ENCODE measurements at regions not wholly inside any gene's neighbourhood (a gene's known extent, or its start where the extent isn't known, plus 50 kb on each side); places are given as distances from the start of the nearest gene placed in this dataset.
"Not testable (repeated sequence)": the region's sequence is repeated elsewhere in the genome, so short reads cannot be mapped to it uniquely, and the experiment has no call there.

DNA sequence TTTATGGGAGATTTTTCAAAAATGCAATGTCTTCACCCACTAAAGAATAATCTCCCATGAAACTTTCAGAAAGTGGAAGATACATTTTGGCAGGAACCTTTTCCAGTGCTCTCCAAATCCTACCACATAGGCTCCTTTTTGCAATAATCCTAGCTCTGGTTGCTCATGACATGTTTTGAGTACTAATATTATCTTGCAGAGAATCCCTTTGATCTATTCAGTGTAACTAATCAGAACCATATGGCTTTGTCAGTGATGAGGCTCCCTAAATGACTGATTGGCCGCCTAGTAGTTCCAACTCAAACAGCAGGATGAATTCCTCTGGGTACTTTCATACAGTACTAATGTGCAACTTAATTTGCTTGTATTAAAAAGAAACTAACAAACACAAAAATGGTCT, 544.0 kb upstream of the FAM98A start:
- H3K4me3 ChIP-seq (ENCODE audit: low read depth, low read length): no peak overlapping the region
- TF ChIP-seq, protein P1, sequence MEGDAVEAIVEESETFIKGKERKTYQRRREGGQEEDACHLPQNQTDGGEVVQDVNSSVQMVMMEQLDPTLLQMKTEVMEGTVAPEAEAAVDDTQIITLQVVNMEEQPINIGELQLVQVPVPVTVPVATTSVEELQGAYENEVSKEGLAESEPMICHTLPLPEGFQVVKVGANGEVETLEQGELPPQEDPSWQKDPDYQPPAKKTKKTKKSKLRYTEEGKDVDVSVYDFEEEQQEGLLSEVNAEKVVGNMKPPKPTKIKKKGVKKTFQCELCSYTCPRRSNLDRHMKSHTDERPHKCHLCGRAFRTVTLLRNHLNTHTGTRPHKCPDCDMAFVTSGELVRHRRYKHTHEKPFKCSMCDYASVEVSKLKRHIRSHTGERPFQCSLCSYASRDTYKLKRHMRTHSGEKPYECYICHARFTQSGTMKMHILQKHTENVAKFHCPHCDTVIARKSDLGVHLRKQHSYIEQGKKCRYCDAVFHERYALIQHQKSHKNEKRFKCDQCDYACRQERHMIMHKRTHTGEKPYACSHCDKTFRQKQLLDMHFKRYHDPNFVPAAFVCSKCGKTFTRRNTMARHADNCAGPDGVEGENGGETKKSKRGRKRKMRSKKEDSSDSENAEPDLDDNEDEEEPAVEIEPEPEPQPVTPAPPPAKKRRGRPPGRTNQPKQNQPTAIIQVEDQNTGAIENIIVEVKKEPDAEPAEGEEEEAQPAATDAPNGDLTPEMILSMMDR (conservative IDR thresholded peaks at IDR 0.05; ENCODE audit: low read depth, low read length): no peak
- no peak for DNase-seq (ENCODE audit: low read depth)

DNA sequence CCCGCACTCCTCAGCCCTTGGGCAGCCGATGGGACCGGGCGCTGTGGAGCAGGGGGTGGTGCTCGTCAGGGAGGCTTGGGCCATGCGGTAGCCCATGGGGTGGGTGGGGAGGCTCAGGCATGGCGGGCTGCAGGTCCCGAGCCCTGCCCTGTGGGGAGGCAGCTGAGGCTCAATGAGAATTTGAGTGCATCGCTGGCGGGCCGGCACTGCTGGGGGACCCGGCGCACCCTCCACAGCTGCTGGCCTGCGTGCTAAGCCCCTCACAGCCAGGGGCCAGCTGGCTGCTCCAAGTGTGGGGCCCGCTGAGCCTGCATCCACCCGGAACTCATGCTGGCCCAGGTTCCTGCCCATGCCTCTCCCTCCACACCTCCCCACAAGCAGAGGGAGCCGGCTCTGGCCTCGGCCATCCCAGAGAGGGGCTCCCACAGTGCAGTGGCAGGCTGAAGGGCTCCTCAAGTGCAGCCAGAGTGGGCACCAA, 543.5 kb upstream of the FAM98A start:
- H3K4me3 ChIP-seq (ENCODE audit: low read depth, low read length); DNase-seq (ENCODE audit: low read depth): not testable (repeated sequence)

DNA sequence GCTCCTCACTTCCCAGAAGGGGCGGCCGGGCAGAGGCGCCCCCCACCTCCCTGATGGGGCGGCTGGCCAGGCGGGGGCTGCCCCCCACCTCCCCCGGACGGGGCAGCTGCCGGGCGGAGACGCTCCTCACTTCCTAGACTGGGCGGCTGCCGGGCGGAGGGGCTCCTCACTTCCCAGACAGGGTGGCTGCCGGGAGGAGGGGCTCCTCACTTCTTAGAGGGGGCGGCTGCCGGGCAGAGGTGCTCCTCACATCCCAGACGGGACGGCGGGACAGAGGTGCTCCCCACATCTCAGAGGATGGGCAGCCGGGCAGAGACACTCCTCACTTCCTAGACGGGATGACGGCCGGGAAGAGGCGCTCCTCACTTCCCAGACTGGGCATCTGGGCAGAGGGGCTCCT, 534.0 kb upstream of the FAM98A start:
- not testable (repeated sequence) for H3K4me3 ChIP-seq (ENCODE audit: low read depth, low read length); DNase-seq (ENCODE audit: low read depth)

DNA sequence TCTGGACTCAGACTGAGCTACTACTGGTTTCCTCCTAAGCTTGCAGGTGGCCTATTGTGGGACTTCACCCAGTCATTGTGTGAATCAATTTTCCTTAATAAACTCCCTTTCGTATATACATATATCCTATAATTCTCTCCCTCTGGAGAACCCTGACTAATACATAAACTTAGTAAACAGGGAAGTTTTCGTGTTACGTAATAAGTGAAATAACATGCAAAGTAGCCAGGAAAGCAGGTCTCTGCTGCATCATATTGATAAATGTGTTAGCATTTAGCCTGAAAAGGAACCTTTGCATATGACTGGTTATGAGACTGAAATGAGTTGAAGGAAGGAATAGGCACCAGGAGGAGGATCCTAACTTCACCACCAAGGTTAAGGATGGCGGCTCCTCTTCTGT, 527.2 kb upstream of the FAM98A start:
- H3K4me3 ChIP-seq (ENCODE audit: low read depth, low read length): no peak overlapping the region
- TF ChIP-seq, protein P1 (conservative IDR thresholded peaks at IDR 0.05; ENCODE audit: low read depth, low read length): no peak
- no peak for DNase-seq (ENCODE audit: low read depth)

DNA sequence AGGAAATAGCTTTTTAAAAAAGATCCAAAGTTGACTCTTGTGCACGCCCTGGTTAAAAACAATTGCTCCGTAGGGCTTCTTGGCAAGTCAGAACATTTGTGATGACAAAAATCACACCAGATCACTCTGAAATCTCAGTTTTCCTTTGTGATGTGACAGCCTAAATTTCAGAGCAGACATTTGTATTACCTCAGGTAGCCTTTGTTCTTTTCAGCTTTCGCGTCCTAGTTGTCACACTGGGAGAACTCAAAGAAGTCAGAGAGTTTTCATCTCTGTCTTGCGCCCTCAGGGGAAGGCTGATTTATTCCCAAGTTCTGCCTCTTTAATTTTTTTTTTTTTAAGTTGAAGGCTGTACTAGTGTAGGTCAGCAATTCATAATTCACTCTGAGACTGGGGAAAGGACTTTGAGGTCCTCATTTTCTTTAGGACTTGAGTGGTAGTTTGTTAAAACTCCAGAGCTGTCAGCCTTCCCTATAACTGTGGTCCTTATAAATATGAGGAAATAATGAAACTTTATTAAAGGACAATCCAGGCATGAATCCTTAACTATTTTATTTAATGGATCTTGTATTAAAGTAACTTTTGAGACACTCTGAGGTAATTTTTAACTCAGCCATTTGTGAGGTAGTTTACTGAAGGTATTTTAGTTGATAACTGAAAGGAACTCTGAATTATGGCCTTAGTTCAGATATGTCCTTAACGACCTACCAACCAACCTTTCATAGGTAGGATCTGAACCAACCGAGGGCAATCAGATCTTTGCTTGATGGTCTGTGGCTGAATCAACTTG, 525.1 kb upstream of the FAM98A start:
- TF ChIP-seq, protein P1 (conservative IDR thresholded peaks at IDR 0.05; ENCODE audit: low read depth, low read length): no peak
- no peak for DNase-seq (ENCODE audit: low read depth)
- no peak overlapping the region for H3K4me3 ChIP-seq (ENCODE audit: low read depth, low read length)

DNA sequence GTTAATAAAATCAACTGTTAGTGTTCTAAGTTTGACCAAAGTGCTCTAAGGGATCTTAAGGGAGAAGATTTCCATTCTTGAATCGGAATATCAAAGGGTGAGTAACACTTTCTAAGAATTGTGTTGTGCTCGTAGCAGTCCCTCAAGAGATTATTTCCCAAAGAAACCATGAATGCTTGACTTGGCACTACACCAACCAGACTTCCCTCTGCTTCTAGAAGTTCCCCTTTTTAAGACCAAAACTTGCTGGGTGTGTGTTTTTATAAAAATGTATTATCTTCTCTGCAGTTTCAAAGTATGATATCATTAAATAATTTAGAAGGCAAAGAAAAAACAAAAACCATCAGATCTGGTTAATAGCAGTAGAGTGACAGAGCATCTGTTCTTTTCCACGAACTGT, 522.0 kb upstream of the FAM98A start:
- TF ChIP-seq, protein P1 (conservative IDR thresholded peaks at IDR 0.05; ENCODE audit: low read depth, low read length): no peak
- no peak for DNase-seq (ENCODE audit: low read depth)
- no peak overlapping the region for H3K4me3 ChIP-seq (ENCODE audit: low read depth, low read length)

DNA sequence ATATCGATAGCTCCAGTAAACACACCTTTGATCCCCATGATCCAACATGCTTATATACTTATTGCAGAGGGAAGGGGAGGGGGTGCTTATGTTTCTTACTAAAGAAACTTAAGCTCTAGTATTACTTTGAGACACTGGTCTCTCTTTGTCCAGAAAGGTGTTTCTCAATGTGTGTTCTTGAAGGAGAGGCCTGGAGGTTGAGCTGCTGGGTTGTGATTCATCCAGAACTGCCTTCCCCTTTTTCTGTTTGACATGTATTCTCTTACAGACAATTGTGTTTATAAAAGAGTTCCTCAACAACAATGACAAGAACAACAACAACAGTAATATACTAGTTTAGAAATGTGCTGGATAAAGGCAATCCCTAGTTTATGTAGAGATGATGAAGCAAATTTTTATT, 516.0 kb upstream of the FAM98A start:
- TF ChIP-seq, protein P1 (conservative IDR thresholded peaks at IDR 0.05; ENCODE audit: low read depth, low read length): no peak
- DNase-seq (ENCODE audit: low read depth): no peak
- H3K4me3 ChIP-seq (ENCODE audit: low read depth, low read length): no peak overlapping the region

DNA sequence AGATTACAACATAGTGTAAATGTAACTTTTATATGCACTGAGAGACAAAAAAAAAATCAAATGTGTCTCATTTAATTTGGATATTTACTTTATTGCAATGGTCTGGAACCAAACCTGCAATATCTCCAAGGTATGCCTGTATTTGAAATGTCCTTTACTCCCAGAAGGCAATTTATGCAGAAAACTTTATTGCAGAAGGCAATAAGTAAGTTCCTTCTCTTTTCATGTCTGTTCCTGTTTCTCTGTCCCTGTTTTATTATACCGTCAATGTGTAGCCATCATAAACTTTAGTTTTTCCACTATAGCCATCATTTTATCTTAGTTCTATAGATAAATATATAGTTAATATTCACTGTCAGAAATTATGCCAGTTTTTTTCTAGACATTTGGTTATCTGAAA, 513.1 kb upstream of the FAM98A start:
- TF ChIP-seq, protein P1 (conservative IDR thresholded peaks at IDR 0.05; ENCODE audit: low read depth, low read length): no peak
- no peak overlapping the region for H3K4me3 ChIP-seq (ENCODE audit: low read depth, low read length)
- DNase-seq (ENCODE audit: low read depth): no peak
